RPMI7951 (cell line): ENCODE measurements at regions not wholly inside any gene's neighbourhood (a gene's known extent, or its start where the extent isn't known, plus 50 kb on each side); places are given as distances from the start of the nearest gene placed in this dataset.
"Not testable (repeated sequence)": the region's sequence is repeated elsewhere in the genome, so short reads cannot be mapped to it uniquely, and the experiment has no call there.

Experiments used
- DNase-seq: peaks from one replicate; pipeline ENCODE4 v3.0.0-alpha.2; 2012; ENCODE audit warnings: low read depth

DNA sequence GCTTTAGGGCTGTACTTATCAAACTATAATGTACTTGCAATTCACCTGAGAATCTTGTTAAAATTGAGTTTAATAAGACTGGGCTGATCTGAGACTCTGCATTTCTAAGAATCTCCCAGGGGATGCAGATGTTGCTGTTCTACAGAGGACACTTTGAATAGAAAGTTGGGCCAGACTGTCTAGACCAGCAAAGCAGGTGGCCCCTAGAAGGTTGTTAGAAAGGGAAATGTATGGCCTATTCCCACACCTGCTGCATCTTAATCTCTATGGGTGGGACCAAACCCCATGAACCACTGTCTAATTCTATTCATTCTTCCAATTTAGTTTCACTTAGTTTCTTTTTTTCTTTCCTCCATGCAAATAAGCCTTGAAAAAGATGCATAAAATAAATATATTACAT, 413.2 kb upstream of the TECRL start:
- DNase-seq, result no peak

DNA sequence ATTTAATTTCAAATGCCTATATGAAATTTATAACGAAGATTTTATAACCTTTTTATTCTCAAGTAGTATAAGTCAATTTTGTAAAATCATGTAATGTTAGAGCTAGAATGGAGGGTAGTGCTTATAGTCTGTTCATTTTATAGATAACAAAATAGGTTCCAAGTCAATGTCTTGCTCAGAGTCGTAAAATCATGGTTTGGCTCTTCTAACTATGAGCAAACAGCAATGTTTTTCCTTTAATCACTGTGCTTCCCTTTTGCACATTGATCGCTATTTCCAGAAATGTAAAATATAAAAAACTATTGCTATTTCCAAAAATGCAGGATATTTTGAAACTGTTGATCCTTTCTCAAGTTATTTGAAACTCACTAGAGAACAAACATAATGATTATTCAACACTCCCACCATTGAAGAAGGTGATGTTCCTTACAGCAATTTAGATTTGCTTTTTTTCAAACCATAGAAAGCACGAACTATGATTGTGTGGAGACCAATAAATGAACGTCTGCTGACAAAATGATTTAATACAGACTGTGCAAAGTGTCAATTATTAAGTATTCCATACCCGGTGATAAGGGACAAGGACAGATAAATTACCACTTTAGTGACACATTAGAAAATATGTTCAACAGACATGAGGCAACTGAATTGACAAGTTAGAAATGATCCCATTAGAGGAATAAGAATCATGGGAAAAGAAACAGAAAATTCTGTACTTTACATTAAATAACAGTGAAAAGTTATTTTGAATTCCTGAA, 412.1 kb upstream of the TECRL start:
- no peak for DNase-seq

DNA sequence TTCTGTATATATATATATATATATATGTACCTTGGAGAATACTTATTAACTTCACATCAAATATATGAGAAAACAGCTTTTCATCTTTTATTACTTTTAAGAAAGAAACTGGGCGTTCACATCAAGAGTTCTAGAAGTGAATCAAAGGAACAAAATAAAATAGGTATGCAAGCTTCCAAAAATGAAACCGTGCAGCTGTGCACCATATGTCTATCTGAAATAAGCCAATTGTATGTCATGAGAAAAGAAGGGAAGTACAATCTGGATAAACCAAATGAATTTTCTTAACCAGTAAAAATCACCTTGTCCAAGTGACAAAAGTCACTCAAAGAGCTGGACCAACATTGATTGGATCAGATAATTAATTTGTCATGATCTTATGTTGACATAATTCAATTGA, 405.4 kb upstream of the TECRL start:
- DNase-seq, result no peak

DNA sequence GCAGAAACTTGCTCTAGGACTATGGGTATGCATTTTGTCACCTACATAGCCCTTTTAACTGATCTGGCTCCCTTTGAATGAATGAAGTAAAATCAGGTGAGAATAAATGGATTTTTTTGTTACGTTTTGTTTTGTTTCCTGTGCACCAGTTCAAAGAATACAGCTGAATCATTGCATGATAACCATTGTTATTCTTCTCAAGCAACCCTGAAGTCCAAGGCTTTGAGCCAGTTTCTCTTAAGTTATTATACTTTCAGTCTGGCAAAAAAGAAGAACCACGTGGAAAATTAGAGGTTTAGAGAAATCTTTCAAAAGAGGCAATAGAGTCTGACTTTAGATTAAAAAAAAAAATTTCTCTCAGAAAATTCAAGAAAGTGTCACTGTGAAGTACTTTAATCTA, 398.6 kb upstream of the TECRL start:
- DNase-seq, result no peak

DNA sequence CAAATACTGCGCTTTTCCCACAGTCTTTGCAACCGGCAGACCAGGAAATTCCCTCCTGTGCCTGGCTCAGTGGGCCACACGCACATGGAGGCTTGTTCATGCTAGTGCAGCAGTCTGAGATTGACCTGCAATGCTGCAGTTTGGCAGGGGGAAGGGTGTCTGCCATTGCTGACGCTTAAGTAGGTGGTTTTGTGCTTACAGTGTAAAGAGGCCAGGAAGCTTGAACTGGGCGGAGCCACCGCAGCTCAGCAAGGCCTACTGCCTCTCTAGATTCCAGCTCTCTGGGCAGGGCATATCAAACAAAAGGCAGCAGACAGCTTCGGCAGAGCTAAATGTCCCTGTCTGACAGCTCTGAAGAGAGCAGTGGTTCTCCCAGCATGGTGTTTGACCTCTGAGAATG, 390.5 kb upstream of the TECRL start:
- no peak for DNase-seq

DNA sequence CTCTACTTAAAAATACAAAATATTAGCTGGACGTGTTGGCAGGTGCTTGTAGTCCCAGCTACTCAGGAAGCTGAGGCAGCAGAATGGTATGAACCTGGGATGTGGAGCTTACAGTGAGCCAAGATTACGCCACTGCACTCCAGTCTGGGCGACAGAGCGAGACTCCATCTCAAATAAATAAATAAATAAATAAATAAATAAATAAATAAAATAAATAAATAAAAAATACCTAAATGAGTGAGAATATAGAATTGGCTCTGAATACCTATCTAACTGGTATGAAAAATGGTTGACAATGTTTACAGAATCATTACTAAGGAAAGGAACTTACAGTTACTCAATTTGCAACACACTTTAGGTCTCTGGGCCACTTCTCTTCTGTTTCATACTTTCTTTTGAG, 389.6 kb upstream of the TECRL start:
- not testable (repeated sequence) for DNase-seq

DNA sequence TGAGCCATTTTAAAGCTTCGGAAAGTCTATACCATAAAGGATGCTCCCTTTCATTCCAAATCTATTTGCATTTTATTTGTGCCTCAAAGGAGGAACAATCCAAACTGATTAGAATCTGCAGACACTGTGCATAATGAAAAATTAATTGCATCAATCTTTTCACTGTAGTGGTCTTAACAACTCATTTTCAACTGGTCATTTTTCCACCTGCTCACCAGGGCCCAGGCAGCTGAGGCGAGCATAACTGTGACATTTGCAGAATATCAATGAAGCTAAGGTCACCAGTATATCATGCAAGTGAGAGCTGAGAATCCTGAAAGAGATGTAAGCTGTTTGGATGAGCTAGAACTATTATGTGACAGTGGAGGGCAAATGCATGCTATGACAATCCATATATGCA, 387.3 kb upstream of the TECRL start:
- no peak for DNase-seq

DNA sequence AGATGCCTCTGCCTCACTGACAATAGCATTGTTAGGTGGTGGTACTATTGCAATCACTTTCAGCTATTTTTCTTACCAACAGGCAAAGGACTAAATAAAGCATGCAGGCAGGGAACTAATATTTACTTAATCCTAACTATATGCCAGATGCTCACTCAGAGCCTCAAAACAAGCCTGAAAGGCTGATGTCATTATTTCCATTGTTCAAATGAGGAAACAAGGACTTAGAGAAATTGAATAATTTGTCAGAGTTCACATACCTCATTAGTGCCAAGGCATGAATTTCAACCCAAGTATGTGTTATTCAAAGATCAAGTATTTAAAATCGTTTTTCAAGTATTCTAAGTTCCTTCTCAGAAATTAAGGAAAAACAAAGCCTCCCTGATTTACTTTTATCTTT, 374.9 kb upstream of the TECRL start:
- DNase-seq, result no peak

DNA sequence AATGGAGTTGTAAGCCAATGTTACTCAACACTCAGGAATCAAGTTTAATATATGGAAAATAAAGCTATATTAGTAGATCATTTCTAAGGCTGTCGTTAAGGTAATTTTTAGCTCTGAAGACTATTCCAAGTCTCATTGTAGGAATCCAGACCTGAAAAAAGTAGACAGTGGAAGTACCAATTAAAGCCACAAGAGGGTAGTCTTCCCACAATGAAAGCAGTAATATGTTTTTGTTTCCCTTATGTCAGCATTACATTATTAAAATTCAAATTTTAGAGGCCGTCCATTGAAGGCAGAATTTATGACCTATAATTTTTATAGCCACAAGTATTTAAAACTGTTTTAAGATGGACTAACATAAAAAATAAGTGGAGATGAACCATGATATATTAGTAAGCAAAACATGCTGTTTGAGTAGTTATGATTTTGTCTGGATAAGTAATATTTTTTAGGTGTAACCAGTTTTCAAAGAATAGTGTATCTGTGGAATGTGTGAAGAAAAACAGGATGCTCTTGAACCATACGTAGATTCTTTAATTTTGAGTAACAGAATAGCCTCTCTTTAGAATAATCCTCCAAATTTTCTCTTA, 372.6 kb upstream of the TECRL start:
- peak; percentile 21 for DNase-seq

DNA sequence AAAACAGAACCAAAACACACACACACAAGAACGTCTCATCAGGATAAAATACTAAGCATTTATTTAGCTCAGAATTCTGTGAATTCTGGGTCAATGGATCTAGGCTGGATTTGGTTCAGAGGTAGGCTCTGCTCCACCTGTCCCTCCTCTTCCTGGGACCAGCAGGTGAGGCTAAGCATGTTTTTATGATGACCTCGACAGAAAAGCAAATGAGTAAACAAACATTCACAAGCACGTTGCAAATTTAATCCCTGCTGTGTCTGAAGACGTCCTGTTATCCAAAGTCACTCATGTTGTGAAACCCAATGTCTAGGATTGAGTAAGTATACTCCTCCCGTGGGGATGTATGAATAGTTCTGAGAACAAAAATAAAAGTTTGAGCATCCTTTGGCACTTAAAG, 371.4 kb upstream of the TECRL start:
- no peak for DNase-seq

DNA sequence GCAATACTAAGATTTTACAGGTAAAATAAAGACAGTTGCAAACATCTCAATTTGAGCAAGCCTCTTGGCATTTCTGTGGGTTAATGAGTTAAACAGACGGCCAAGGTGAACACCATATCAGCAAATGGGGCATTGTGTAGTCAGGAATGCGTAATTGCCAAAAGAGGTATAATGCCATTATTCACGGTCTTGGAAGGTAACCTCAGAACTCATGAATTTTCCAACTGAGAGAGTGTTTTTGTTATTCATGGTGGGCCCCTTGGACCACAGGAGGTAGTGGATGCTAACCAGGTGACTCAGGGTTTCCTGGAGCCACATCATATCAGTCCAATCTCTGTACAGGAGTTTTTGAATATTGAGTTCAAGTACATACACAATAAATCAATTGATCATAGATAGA, 368.0 kb upstream of the TECRL start:
- DNase-seq, result no peak

DNA sequence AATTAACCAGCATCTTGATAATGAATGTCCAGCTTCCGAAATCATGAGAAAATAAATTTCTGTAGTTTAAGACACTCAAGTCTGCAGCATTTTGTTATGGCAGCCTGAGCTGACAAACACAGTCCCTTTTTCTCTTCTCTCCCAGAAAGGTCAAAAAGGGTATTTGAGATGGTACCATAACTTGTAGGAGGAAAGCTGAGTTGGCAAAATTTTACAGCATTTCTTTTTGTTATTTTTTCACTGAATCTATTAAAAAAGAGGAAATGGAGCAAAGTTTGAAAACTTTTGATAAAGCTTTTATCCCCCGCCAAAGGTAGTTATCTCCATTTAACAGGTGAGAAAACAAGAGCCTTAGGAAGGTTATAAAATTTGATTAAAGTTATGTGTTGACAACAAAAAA, 367.6 kb upstream of the TECRL start:
- DNase-seq, result no peak

DNA sequence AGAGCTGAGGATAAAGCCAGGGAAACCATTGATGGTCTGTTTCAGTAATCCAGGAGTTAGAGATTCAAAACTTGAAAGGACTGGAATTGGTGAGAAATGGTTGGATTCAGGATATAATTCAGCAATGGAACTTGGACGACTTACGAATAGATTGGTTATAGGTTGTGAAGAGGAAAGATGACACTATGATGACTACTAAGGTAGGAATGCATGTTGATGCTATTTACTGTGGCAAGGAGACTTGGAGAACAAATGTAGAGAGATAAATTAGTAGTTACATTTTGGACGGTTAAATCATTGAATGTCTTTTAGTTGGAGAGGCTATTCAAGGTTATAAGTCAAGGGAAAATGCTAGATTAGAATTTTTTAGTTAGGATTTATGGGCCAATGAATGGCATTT, 365.4 kb upstream of the TECRL start:
- DNase-seq, result no peak

DNA sequence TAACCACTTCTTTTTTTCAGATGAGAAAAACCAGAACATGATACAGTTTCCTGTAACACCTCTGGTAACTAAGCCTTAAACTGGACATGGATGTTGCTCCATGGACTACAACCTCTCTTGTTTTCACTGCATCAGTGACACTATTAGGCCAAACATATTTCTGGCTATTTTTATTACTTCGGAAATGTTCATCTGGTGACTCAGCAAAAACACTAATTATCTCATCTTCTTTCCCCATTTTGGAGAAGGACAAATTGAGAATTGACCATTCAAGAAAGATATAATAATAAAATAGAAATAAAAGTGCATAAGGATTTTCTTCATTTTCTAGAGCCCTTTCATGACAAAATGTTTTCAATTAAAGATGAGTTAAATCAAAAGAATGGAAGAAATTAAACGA, 361.9 kb upstream of the TECRL start:
- no peak for DNase-seq

DNA sequence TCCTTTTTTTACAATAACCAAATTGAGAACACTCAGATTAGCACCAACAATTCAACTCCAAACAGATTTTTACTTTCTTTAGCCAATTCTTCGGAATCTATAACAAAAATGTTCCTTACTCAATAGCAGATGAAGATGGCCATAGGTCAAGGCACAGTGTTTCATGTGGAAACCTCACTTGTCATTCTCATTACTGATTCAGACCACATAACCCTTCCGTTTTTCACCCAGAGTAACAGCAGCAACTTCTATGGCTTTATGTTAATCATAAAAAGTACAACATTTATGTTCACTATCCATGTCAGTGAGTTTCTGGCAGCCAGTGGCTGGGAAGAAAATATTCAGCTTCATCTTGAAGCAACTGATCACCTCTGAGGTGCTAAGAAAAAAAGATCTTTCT, 358.3 kb upstream of the TECRL start:
- DNase-seq, result no peak

DNA sequence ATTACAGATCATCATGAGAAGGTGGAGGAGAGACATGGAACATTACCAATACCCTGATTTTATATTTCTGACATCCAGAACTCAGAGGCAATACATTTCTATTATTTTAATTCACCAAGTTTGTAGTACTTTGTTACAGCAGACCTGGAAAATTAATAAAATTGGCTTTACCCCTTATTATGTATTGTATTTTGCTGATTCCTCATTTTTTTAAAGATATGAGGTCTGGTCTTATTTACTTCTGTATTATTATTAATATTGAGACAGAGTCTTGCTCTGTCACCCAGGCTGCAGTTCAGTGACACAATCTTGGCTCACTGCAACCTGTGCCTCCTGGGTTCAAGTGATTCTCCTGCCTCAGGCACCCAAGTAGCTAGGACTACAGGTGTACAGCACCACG, 357.3 kb upstream of the TECRL start:
- no peak for DNase-seq

DNA sequence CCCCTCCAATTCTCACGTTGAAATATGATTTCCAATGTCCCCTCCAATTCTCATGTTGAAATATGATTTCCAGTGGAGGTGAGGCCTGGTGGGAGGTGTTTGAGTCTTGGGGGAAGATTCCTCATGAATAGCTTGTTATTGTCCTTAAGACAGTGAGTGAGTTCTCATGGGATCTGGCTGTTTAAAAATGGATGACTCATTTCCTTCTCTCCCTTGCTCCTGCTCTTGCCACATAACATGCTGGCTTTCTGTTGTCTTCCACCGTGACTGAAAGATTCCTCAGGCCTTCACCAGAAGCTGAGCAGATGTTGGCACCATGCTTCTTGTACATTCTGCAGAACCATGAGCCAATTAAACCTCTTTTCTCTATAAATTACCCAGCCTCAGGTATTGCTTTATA, 346.8 kb upstream of the TECRL start:
- DNase-seq, result peak; percentile 13

DNA sequence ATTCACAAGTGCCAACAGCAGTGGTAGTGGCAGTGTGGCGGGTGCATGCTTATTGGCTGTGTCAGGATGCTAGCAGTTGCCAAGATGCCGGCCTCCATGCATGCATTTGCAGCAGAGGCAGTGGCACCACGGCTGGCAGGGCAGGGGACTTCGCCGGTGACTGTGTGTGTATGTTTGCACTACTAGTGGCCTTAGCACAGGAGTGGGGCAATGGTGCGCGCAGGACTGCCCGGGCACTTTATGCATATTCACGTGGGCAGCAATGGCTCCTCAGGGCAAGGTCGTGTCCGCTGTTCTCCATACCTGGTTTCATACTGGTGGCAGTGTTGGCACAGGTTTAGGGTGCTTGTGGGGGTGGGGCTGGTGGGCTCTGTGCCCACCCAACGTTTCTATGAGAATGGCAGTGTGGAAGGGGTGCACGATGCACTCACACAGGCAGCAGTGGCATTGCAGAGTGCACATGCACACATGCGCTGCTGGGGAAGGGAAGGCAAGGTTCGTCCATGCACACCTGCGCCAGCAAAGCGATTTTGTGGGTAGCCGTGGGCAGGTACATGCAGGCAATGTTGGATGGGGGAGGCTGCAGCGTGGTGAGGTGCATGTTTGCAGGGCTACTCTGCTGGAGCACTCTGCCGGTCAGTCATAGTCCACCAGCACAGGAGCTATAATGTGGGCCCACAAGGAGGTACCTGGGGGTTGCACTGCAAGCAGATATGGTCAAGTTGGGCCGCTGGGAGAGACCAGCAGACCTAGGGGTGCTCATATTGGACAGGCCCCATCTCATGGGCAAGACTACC, 338.9 kb upstream of the TECRL start:
- no peak for DNase-seq

DNA sequence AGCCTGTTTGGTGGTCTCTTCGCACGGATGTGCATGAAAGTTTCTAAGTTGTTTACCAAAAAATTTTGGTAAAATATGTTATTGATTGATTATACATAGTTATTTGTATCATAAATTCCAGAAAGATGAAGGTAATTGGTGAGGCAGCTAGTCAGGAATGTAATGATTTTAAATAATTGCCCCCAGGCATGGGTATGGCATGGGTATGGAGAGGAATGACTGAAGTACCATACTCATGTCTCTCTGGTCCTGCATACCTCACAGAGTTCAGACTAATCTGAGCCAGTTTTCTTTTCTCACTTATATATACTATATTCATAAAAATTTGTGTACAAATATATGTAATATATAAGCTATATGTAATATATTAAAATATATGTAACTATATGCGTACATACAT, 329.0 kb upstream of the TECRL start:
- DNase-seq, result no peak

DNA sequence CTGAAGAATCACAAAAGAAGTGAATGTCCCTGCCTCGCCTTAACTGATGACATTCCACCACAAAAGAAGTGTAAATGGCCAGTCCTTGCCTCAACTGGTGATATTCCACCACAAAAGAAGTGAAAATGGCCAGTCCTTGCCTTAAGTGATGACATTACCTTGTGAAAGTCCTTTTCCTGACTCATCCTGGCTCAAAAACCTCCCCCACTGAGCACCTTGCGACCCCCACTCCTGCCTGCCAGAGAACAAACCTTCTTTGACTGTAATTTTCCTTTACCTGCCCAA, 328.5 kb upstream of the TECRL start:
- not testable (repeated sequence) for DNase-seq

DNA sequence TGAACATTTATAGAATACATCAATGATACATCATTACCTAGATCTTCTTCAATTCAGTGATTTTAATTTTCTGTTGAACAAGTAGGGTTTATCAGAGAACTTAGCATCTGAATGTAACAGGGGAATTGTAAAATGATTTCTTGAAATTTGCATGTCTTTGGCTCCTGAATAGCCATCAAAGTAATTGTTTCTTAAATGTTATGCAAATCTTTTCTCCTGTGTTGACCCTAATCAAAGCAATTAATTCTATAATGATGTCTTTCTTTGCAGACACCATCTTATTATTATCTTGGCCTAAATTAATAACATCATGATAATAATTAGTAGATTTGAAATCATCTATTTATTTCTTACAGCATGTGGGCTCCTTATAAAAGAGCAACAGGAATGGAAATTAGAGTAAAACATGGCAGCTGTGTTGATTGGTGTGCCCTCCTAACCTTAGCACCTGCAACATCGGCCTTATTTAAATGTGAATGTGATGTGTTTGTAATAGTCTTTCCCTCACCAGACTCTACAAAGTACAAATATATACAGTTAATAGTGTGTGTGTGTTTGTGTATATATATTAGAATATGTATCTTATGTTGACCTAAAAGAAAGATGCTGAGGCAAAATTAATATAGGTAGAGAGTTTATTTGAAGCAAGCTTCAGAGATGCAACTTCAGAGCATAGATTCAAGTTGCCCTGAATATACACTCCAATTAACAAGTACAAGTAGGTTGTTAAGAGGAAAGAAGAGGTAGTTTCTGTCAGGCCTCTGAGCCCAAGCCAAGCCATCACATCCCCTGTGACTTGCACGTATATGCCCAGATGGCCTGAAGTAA, 328.0 kb upstream of the TECRL start:
- no peak for DNase-seq

DNA sequence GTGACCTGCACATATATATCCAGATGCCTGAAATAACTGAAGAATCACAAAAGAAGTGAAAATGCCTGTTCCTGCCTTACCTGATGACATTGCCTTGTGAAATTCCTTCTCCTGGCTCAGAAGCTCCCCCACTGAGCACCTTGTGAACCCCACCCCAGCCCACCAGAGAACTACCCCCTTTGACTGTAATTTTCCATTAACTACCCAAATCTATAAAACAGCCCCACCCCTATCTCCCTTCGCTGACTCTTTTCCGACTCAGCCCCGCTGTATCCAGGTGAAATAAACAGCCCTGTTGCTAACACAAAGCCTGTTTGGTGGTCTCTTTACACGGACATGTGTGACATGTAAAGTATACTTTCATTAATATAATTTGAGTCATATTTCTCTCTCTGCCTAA, 320.3 kb upstream of the TECRL start:
- no peak for DNase-seq

DNA sequence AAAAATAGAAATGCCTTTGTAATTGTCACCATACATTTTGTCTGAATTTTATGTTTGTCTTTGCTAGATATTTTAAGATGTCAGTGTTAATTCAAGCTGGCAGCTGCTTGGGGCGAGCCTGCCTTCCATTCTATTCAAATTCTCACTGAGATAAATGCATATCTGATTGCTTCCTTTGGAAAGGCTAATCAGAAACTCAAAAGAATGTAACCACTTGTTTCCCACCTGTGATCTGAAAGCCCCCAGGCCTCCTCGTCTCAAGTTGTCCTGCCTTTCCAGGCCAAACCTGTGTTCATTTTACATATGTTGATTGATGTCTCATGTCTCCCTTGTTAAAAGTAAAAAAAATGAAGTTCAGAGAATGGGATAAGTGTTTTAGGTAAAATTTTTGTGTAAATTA, 318.7 kb upstream of the TECRL start:
- DNase-seq, result no peak
